Activated CD4-positive, alpha-beta memory T cell treated with anti-CD3 and anti-CD28 coated beads, Interleukin-2, amount 10 ng/mL, durations not matched to agents 7 days and 5 days (primary cell): ENCODE measurements at regions not wholly inside any gene's neighbourhood (a gene's known extent, or its start where the extent isn't known, plus 50 kb on each side); places are given as distances from the start of the nearest gene placed in this dataset.

ENCODE experiments used
- CTCF ChIA-PET: fragments of 350-600 bp; sonication (Branson Sonifier 250); formaldehyde crosslinking; loops from one replicate; lab custom pipeline; 2021; ENCODE audit warnings: antibody characterized with exemption, inconsistent platforms; lab: Charles Lee
- POLR2A ChIA-PET: fragments of 350-600 bp; sonication (Branson Sonifier 250); formaldehyde crosslinking; loops from one replicate; lab custom pipeline; 2021; ENCODE audit warnings: antibody characterized with exemption; lab: Charles Lee
- DNase-seq: peaks from one replicate; pipeline ENCODE4 v3.0.0-alpha.2; 2020
- H3K27ac Mint-ChIP-seq: one replicate; pipeline ENCODE4 v1.8.0; 2021; ENCODE audit warnings: mild to moderate bottlenecking, mixed read lengths
- H3K27me3 Mint-ChIP-seq: one replicate; pipeline ENCODE4 v1.8.0; 2021; ENCODE audit warnings: mixed read lengths
- H3K36me3 Mint-ChIP-seq: one replicate; pipeline ENCODE4 v1.8.0; 2021; ENCODE audit warnings: low read depth, mixed read lengths
- H3K4me1 Mint-ChIP-seq: one replicate; pipeline ENCODE4 v1.8.0; 2021; ENCODE audit warnings: mixed read lengths
- H3K4me3 Mint-ChIP-seq: one replicate; pipeline ENCODE4 v1.8.0; 2021; ENCODE audit warnings: mild to moderate bottlenecking, mixed read lengths
- H3K9me3 Mint-ChIP-seq: one replicate; pipeline ENCODE4 v1.8.0; 2021; ENCODE audit warnings: mixed read lengths

DNA sequence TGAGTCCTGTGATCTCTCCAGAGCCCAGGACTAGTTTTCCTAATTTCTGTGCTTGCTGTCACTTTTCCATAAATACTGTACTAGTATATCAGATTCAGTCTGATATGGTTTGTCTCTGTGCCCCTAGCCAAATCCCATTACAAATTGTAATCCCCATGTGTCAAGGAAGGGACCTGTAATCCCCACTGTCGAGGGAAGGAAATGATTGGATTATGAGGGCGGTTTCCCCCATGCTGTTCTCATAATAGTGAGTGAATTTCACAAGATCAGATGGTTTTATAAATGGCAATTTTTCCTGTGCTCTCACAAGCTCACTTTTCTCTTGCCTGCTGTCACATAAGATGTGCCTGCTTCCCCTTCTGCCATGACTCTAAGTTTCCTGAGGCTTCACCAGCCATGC, 54.8 kb upstream of the IFRD1 start:
- H3K27ac Mint-ChIP-seq = no peak overlapping the region

GRCh38 chr7:112395893-112396292, 54.4 kb upstream of the IFRD1 start:
- no peaks in the 10 kb centered on the region for H3K36me3 Mint-ChIP-seq
- no peak for DNase-seq
- H3K27me3 Mint-ChIP-seq = peaks cover 15% of the 10 kb centered on the region
- no peak overlapping the region for H3K4me3 Mint-ChIP-seq
- CTCF ChIA-PET = interaction anchor here (1.2 kb wide), 1 partner anchor 9 kb away, joined by 3 read pairs; no protein-coding TSS in a partner anchor
- H3K27ac Mint-ChIP-seq = no peak overlapping the region
- POLR2A ChIA-PET = interaction anchor here (1.0 kb wide), 1 partner anchor 54 kb away, joined by 3 read pairs; the partner anchor contains the start of gene IFRD1
- H3K9me3 Mint-ChIP-seq = no peaks in the 10 kb centered on the region
- peaks cover 23% of the 10 kb centered on the region for H3K4me1 Mint-ChIP-seq

More for the DNA sequence above, 54.8 kb upstream of the IFRD1 start:
- POLR2A ChIA-PET = no interaction called here
- no peak for DNase-seq
- H3K36me3 Mint-ChIP-seq = no peaks in the 10 kb centered on the region
- H3K4me1 Mint-ChIP-seq = peaks cover 23% of the 10 kb centered on the region
- CTCF ChIA-PET = no interaction called here
- H3K9me3 Mint-ChIP-seq = no peaks in the 10 kb centered on the region
- H3K4me3 Mint-ChIP-seq = no peak overlapping the region
- peaks cover 17% of the 10 kb centered on the region for H3K27me3 Mint-ChIP-seq

DNA sequence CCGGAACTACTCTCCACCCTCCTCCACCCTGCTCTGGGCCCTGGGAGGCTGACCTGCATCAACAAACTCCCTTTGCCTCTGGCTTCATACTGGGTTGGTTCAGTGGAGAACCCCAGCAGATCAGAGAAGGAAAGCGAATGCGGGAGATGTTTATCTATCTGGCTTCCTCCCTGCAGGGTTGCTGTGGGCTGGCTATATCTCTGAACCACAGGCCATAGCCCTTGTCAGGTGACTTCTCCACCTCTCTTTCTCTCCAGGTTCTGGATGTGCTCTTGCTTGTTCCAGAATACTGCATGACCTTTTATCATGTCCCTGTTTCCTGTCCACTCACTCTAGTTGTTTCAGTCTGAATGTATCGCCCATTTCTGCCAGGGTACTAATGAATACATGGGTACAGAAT, 51.7 kb upstream of the IFRD1 start:
- H3K9me3 Mint-ChIP-seq = no peaks in the 10 kb centered on the region
- ChIA-PET POLR2A (no interaction called here), CTCF (no interaction called here)
- H3K4me3 Mint-ChIP-seq = no peak overlapping the region
- H3K36me3 Mint-ChIP-seq = no peaks in the 10 kb centered on the region
- DNase-seq = no peak
- H3K27me3 Mint-ChIP-seq = peaks cover 11% of the 10 kb centered on the region
- peaks cover 12% of the 10 kb centered on the region for H3K4me1 Mint-ChIP-seq
- no peak overlapping the region for H3K27ac Mint-ChIP-seq

DNA sequence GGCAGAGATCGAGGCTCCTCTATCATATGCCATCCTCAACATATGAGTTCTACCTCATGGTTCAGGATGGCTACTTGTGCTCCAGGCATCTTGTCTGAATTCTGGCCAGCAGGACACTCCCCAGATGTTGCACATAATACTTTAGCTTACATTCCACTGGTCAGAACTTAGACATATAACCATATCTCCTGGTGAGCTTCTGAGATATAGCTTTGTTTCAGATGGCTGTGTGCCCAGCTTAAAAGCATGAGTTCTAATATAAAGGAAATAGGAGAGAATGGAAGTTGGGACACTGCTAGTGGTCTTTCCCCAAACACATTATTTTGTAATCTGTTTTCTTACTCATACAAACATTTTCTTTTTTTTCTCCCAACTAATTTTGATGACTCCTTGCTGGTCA, 50.8 kb upstream of the IFRD1 start:
- POLR2A ChIA-PET = no interaction called here
- H3K4me1 Mint-ChIP-seq = peaks cover 12% of the 10 kb centered on the region
- H3K27ac Mint-ChIP-seq = no peak overlapping the region
- CTCF ChIA-PET = no interaction called here
- no peak for DNase-seq
- H3K9me3 Mint-ChIP-seq = no peaks in the 10 kb centered on the region
- H3K4me3 Mint-ChIP-seq = no peak overlapping the region
- no peaks in the 10 kb centered on the region for H3K36me3 Mint-ChIP-seq
- peaks cover 11% of the 10 kb centered on the region for H3K27me3 Mint-ChIP-seq

DNA sequence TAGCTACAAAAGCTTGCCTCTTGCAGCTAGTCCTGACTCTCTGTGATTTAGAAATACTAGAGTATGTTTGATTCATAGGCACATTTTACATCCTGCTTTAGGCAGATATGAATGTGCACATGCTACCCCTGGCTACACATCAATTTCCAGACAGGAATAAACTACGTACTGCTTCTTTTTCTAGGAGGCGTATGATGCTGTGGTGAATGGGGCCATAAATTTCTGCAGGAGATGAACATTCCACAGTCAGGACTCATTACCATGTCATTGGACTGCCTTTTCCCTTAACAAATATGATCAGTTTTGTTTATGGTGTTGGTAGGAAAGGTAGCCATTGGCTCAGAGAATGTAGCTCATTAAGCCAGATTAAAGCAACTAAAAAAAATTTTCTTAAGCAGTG, 50.1 kb upstream of the IFRD1 start:
- ChIA-PET CTCF (no interaction called here), POLR2A (no interaction called here)
- Mint-ChIP-seq H3K27ac (no peak overlapping the region), H3K4me3 (no peak overlapping the region), H3K27me3 (peaks cover 13% of the 10 kb centered on the region), H3K4me1 (peaks cover 12% of the 10 kb centered on the region), H3K9me3 (no peaks in the 10 kb centered on the region), H3K36me3 (no peaks in the 10 kb centered on the region)
- no peak for DNase-seq
